MCF 10A (cell line): ENCODE measurements at regions not wholly inside any gene's neighbourhood (a gene's known extent, or its start where the extent isn't known, plus 50 kb on each side); places are given as distances from the start of the nearest gene placed in this dataset.

Experiments used
- BruUV-seq: library from RNA; stranded (reverse); fragments of 400-500 nt; replicated peaks from 2 replicates; lab custom pipeline; 2021; lab: Mats Ljungman, UMichigan
- CTCF ChIA-PET: fragments of 300-600 bp; sonication (Branson Sonifier 250); formaldehyde crosslinking; extraction: SDS; loops from one replicate; lab custom pipeline; 2021; ENCODE audit warnings: antibody characterized with exemption, inconsistent platforms; lab: Yijun Ruan, JAX
- POLR2A ChIA-PET: fragments of 300-600, 350-650 bp; sonication (Branson Sonifier 250); formaldehyde crosslinking; extraction: SDS; loops from one replicate; lab custom pipeline; 2020; ENCODE audit warnings: antibody characterized with exemption, inconsistent platforms; lab: Yijun Ruan, JAX
- DNase-seq: peaks from one replicate; pipeline ENCODE4 v3.0.0-alpha.2; 2018; ENCODE audit not compliant: unreplicated experiment
- H3K27ac Mint-ChIP-seq: one replicate; pipeline ENCODE4 v1.8.0; 2022; ENCODE audit warnings: mild to moderate bottlenecking, low read depth, mixed read lengths; ENCODE audit not compliant: unreplicated experiment
- H3K27me3 Mint-ChIP-seq: one replicate; pipeline ENCODE4 v1.8.0; 2022; ENCODE audit warnings: mixed read lengths; ENCODE audit not compliant: insufficient read depth, unreplicated experiment
- H3K36me3 Mint-ChIP-seq: one replicate; pipeline ENCODE4 v1.8.0; 2022; ENCODE audit warnings: mild to moderate bottlenecking, moderate library complexity, mixed read lengths; ENCODE audit not compliant: insufficient read depth, unreplicated experiment
- H3K4me1 Mint-ChIP-seq: one replicate; pipeline ENCODE4 v1.8.0; 2022; ENCODE audit warnings: mixed read lengths; ENCODE audit not compliant: insufficient read depth, unreplicated experiment
- H3K4me3 Mint-ChIP-seq: one replicate; pipeline ENCODE4 v1.8.0; 2022; ENCODE audit warnings: mild to moderate bottlenecking, moderate library complexity, mixed read lengths; ENCODE audit not compliant: unreplicated experiment
- H3K9me3 Mint-ChIP-seq: one replicate; pipeline ENCODE4 v1.8.0; 2022; ENCODE audit warnings: mixed read lengths; ENCODE audit not compliant: unreplicated experiment
- CTCF ChIP-seq: fragments of 200-600 bp; IDR thresholded peaks from one replicate; pipeline ENCODE4 v1.8.0; 2022; ENCODE audit warnings: antibody characterized with exemption, mild to moderate bottlenecking; ENCODE audit not compliant: unreplicated experiment
- intact Hi-C: fragments of 100-400 bp; cut with micrococcal nuclease; formaldehyde crosslinking; loops from 2 replicates; pipeline ENCODE4 v1.14.1; 2022

GRCh38 chr12:78721906-78722305 lies 142.7 kb upstream of the SYT1 start:
- intact Hi-C loops, result no loop called here
- TF ChIP-seq CTCF, result no peak
- BruUV-seq, result no TSS peak
- Mint-ChIP-seq H3K27ac (no peak overlapping the region), H3K27me3 (no peaks in the 10 kb centered on the region), H3K4me1 (peaks cover 6% of the 10 kb centered on the region), H3K36me3 (no peaks in the 10 kb centered on the region), H3K9me3 (no peaks in the 10 kb centered on the region), H3K4me3 (no peak overlapping the region)
- no peak for DNase-seq
- ChIA-PET CTCF (no interaction called here), POLR2A (no interaction called here)

DNA sequence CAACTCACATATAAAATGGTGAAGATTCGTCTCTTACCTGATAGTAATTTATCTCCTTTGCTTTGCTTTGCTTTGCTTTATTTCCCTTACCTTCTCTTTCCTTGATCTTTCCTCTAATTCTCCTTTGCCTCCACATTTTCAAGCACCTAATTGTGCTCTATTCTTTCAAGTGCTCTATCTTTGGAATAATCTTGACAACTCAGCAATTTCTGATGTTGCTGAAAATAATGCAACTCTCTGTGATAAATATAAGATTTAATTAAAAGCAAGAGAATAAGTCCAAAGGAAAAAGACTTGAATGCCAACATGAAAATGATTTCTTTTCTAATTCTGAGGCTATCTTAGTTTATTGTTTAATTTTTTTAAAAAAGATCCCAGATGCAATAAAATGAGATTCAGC lies 139.5 kb upstream of the SYT1 start:
- Mint-ChIP-seq H3K36me3 (no peaks in the 10 kb centered on the region), H3K4me1 (peaks cover 6% of the 10 kb centered on the region), H3K27me3 (no peaks in the 10 kb centered on the region), H3K4me3 (no peak overlapping the region), H3K27ac (no peak overlapping the region), H3K9me3 (no peaks in the 10 kb centered on the region)
- intact Hi-C loops, result no loop called here
- DNase-seq, result no peak
- BruUV-seq, result no TSS peak
- POLR2A ChIA-PET, result no interaction called here
- no peak for TF ChIP-seq CTCF
- CTCF ChIA-PET, result no interaction called here

DNA sequence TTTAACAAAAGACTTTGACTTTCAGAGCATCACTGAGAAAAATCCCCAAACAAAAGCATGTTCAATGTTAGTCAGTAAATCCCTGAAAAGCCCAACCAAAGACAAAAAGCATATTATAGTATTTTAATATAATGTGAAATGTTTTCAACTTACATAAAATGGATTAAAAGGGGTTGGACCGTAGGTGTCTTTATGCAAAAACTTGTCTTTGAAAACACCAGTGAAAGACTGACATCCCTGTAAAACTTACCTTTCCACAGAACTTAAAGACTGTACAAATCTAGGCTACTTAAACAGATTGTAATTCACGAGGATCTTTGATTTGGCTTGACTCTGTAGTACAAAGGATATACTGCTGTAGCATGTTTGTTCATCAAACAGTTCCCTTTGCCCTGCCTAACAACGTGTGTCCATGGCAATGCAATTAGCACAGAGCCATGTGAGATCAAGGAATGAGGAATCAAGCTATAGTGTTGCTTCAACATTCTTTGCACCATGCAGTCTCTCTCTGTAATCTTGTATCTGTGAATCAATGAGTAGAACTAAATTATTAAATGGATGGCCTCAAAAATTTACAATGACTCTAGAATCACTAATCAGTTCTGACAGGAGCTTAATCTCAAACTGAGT lies 138.5 kb upstream of the SYT1 start:
- POLR2A ChIA-PET, result interaction anchor here (1.1 kb wide), 1 partner anchor 20 kb away, joined by 4 read pairs; no protein-coding TSS in a partner anchor
- peaks cover 6% of the 10 kb centered on the region for H3K4me1 Mint-ChIP-seq
- no peak overlapping the region for H3K4me3 Mint-ChIP-seq
- DNase-seq, result no peak
- H3K27me3 Mint-ChIP-seq, result no peaks in the 10 kb centered on the region
- H3K36me3 Mint-ChIP-seq, result no peaks in the 10 kb centered on the region
- no peak for TF ChIP-seq CTCF
- intact Hi-C loops, result no loop called here
- no peaks in the 10 kb centered on the region for H3K9me3 Mint-ChIP-seq
- BruUV-seq, result no TSS peak
- CTCF ChIA-PET, result interaction anchor here (0.6 kb wide), 1 partner anchor 77 kb away, joined by 3 read pairs; no protein-coding TSS in a partner anchor
- H3K27ac Mint-ChIP-seq, result no peak overlapping the region

DNA sequence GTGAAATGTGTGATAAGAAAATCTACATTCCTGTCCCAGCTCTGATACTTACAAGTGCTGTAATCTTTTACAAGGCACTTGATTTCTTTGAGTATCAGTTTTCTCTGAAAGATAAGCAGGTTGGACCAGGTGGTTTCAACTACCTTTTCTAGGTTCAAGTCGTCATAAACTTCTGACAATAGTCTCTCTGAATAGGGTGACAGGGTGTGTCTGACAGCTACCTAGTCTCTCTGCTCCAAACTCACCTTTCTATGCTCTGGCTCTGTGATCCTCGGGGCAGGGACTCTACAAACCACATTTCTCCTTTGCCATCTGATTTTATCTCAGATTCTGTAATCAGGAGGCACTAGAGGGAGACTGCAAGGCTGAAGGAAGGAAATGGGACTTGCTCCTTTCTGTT lies 137.7 kb upstream of the SYT1 start:
- Mint-ChIP-seq H3K27me3 (no peaks in the 10 kb centered on the region), H3K27ac (no peak overlapping the region), H3K9me3 (no peaks in the 10 kb centered on the region), H3K36me3 (no peaks in the 10 kb centered on the region), H3K4me1 (peaks cover 6% of the 10 kb centered on the region), H3K4me3 (no peak overlapping the region)
- no peak for DNase-seq
- POLR2A ChIA-PET, result interaction anchor here (1.1 kb wide), 1 partner anchor 19 kb away, joined by 4 read pairs; no protein-coding TSS in a partner anchor
- no peak for TF ChIP-seq CTCF
- CTCF ChIA-PET, result no interaction called here
- intact Hi-C loops, result no loop called here
- no TSS peak for BruUV-seq
